ENCODE measurements at regions not wholly inside any gene's neighbourhood (a gene's known extent, or its start where the extent isn't known, plus 50 kb on each side); places are given as distances from the start of the nearest gene placed in this dataset.

GRCh38 chr22:49373289-49373666 lies 454.4 kb downstream of the BRD1 start:
- DNase-seq: no peak

- DNase-seq: no peak
These were observed 455.0 kb downstream of the BRD1 start for GRCh38 chr22:49372530-49373288.

- DNase-seq: no peak
These were observed 455.6 kb downstream of the BRD1 start for GRCh38 chr22:49372111-49372529.

GRCh38 chr22:49371325-49372110 lies 456.2 kb downstream of the BRD1 start:
- no peak for DNase-seq

- DNase-seq: no peak
These were observed 456.9 kb downstream of the BRD1 start for GRCh38 chr22:49370627-49371301.

- no peak for DNase-seq
These were observed 457.7 kb downstream of the BRD1 start for GRCh38 chr22:49369726-49370626.

GRCh38 chr22:49368976-49369725 lies 458.5 kb downstream of the BRD1 start:
- no peak for DNase-seq

- DNase-seq: no peak
These were observed 459.3 kb downstream of the BRD1 start for GRCh38 chr22:49368221-49368975.

GRCh38 chr22:49367041-49367697 lies 460.5 kb downstream of the BRD1 start:
- no peak for DNase-seq

GRCh38 chr22:49366437-49366836 lies 461.2 kb downstream of the BRD1 start:
- no peak for DNase-seq

GRCh38 chr22:49365910-49366309 lies 461.8 kb downstream of the BRD1 start:
- no peak for DNase-seq

GRCh38 chr22:49365191-49365837 lies 462.4 kb downstream of the BRD1 start:
- no peak for DNase-seq

GRCh38 chr22:49364398-49364797 lies 463.3 kb downstream of the BRD1 start:
- no peak for DNase-seq

- no peak for DNase-seq
These were observed 464.0 kb downstream of the BRD1 start for GRCh38 chr22:49363526-49364230.

GRCh38 chr22:49362211-49362839 lies 465.3 kb downstream of the BRD1 start:
- DNase-seq: no peak

- DNase-seq: no peak
These were observed 466.5 kb downstream of the BRD1 start for GRCh38 chr22:49361164-49361563.

- no peak for DNase-seq
These were observed 466.9 kb downstream of the BRD1 start for GRCh38 chr22:49360746-49361145.

- DNase-seq: no peak
These were observed 468.6 kb downstream of the BRD1 start for GRCh38 chr22:49359076-49359475.

Measured in NCI-H2171 (cell line).